Fibroblast of the aortic adventitia (primary cell): ENCODE measurements at regions not wholly inside any gene's neighbourhood (a gene's known extent, or its start where the extent isn't known, plus 50 kb on each side); places are given as distances from the start of the nearest gene placed in this dataset.

Source experiments
- DNase-seq: peaks from one replicate; pipeline ENCODE4 v3.0.0-alpha.2; 2010; ENCODE audit warnings: low read depth
- H3K4me3 ChIP-seq: 2 replicates; pipeline ENCODE4 v1.5.1; 2011; ENCODE audit warnings: low read depth, mild to moderate bottlenecking, control low read depth, low read length, moderate library complexity
- TF ChIP-seq, protein P1 (sequence below): IDR thresholded peaks from 2 replicates; pipeline ENCODE4 v1.5.1; 2011; ENCODE audit warnings: mild to moderate bottlenecking, low read length, control low read depth, inconsistent platforms; ENCODE audit not compliant: insufficient read depth

DNA sequence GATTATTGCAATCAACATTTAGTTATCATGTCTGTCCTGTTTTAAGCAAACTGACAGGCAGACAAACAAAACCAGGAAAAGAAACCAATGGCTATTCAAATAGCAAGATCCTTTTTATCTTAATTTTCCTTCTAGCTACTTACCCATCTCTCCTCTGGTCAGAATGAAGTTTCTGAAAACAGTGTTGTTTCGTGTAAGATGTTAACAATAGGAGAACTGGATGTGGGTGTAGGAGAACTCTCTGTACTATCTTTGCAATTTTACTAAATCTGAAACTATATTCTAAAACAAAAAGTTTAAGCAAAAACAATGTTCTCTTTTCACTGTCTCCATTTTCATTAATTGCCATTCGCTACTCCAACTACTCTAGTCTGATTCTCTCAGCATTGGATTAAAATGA is 726.4 kb downstream of the ZNF385D start:
- TF ChIP-seq, protein P1, sequence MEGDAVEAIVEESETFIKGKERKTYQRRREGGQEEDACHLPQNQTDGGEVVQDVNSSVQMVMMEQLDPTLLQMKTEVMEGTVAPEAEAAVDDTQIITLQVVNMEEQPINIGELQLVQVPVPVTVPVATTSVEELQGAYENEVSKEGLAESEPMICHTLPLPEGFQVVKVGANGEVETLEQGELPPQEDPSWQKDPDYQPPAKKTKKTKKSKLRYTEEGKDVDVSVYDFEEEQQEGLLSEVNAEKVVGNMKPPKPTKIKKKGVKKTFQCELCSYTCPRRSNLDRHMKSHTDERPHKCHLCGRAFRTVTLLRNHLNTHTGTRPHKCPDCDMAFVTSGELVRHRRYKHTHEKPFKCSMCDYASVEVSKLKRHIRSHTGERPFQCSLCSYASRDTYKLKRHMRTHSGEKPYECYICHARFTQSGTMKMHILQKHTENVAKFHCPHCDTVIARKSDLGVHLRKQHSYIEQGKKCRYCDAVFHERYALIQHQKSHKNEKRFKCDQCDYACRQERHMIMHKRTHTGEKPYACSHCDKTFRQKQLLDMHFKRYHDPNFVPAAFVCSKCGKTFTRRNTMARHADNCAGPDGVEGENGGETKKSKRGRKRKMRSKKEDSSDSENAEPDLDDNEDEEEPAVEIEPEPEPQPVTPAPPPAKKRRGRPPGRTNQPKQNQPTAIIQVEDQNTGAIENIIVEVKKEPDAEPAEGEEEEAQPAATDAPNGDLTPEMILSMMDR: no peak
- DNase-seq: no peak
- no peak overlapping the region for H3K4me3 ChIP-seq

DNA sequence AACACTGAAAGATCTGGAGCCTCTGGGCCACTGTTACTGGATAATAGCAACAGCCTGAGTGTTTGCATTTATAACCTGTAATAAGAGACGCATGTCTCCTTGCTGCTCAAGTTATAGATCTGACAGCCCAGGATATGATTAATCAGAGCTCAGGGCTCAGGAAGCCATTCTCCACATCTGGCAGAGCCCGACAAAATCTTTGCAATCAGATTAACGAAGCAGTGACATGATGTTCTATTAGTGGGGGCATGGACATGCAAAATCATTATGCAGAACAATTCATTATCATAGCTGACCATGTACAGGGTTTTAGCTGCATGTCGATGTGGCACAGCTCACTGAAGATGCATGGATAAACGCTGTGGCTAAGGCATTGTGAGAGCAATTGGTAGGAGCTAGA is 730.3 kb downstream of the ZNF385D start:
- no peak overlapping the region for H3K4me3 ChIP-seq
- no peak for DNase-seq
- TF ChIP-seq, protein P1: no peak

DNA sequence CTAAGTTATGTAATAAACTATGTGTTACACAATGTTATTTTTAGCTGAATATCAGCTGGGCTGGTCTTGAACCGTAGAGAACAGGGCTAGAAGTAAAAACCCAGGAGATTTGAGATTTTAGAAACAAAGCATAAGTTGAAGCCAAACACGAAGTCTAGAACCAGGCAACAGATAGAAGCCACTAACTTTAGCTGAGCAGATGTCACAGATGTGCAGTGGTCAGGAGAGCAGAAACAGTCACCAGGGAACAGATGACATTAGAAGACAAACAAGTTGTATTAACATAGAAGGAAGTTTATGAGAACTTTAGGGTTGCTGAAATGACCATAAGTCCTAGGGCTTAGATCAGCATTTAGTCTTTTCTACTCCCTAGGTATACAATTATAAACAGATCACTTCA is 731.0 kb downstream of the ZNF385D start:
- no peak overlapping the region for H3K4me3 ChIP-seq
- TF ChIP-seq, protein P1: no peak
- DNase-seq: no peak

DNA sequence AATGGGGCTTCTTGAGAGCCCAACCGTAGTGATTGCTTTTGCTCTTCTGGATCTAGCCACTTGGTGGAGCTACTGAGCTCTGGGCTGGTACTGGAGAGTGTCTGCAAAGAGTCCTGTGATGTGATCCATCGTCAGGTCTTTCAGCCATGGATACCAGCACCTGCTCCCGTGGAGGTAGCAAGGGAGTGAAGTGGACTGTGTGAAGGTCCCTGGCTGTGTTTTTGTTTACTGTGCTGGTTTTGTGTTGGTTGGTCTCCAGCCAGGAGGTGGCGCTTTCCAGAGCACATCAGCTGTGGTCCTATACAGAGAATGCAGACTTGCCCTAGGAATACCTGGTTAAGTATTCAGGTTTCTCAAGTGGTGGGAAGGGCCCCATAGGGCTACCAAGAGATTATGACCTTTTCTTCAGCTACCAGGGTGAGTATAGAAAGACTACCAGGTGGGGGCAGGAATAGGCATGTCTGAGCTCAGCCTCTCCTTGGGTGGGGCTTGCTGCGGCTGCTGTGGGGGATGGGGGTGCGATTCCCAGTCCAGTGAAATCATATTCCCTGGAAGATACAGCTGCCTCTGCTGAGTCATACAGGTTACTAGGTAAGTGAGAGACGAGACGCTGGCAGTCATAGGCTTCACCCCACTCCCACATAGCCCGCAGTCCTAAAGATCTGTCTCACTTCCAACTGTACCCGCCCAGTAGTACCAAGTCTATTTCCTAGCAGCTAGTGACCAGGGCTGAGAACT is 733.7 kb downstream of the ZNF385D start:
- no peak overlapping the region for H3K4me3 ChIP-seq
- DNase-seq: peak; percentile 1
- TF ChIP-seq, protein P1: peak; percentile 30

DNA sequence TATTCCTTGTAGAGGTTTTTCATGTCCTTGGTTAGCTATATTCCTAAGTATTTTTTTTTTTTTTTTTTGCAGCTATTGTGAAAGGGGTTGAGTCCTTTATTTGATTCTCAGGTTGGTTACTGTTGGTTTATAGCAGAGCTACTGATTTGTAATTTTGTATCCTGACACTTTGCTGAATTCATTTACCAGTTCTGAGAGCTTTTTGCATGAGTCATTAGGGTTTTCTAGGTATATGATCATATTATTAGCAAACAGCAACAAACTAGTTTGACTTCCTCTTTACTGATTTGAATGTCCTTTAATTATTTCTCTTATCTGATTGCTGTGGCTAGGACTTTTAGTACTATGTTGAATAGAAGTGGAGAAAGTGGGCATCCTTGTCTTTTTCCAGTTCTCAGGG is 737.4 kb downstream of the ZNF385D start:
- DNase-seq: no peak
- TF ChIP-seq, protein P1: no peak

DNA sequence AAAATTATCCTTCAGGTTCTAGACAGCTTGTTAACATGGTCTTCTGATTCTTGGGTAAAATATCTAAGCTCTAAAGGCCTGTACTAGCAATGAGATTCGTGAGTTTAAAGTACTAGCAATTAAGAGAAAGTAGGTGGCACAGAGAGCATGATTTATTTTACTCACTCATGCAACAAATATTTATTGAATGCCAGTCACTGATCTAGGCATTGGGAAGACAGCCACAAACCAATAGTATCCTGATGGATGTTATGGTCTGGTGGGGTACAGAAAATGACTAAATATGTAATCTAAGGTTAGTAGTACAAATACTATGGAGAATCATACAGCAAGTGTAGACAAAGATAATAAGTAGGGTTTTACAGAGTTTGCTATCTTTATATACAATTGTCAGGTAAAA is 751.3 kb downstream of the ZNF385D start:
- DNase-seq: no peak

More for the DNA sequence above, 737.4 kb downstream of the ZNF385D start:
- H3K4me3 ChIP-seq: no peak overlapping the region

More for the DNA sequence above, 751.3 kb downstream of the ZNF385D start:
- TF ChIP-seq, protein P1: no peak
- no peak overlapping the region for H3K4me3 ChIP-seq
